ENCODE measurements at regions not wholly inside any gene's neighbourhood (a gene's known extent, or its start where the extent isn't known, plus 50 kb on each side); places are given as distances from the start of the nearest gene placed in this dataset.
"Not testable (repeated sequence)": the region's sequence is repeated elsewhere in the genome, so short reads cannot be mapped to it uniquely, and the experiment has no call there.

DNA sequence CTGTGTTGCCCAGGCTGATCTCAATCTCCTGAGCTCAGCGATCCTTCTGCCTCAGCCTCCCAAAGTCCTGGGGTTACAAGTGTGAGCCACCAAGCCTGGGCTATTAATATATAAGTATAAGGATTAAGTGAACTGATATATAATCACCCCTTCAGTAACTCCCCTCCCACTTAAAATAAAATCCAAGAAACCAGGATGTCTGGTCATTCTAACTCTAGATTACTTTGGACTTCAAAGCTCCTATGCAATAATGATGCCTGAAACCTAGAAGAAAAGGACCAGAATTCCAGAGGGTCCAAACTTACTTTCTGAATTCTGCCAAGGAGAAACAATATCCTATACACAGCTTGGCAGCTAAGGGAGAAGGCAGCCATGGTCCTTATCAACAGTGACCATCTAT is 206.8 kb upstream of the ZNF217 start:
- no peak for DNase-seq (ENCODE audit: low read depth)

DNA sequence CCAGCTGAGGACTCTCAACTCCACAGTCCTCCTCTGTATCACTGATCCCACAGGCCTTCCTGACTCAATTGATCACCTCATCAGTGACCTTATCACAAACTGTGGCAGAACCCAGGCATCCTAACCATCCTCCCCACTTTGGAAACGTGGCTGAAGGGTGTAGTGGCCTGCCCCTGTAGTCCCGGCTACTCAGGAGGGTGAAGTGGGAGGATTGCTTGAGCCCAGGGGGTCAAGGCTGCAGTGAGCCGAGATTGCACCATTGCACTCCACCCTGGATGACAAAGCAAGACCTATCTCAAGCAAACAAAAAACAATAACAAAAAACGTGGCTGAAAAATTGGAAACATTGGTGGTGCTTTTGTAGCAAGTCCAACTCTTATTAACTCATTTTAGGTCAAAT is 203.4 kb upstream of the ZNF217 start:
- DNase-seq (ENCODE audit: low read depth) = no peak

GRCh38 chr20:53795170-53795569 is 201.5 kb upstream of the ZNF217 start:
- no peak for DNase-seq (ENCODE audit: low read depth)

DNA sequence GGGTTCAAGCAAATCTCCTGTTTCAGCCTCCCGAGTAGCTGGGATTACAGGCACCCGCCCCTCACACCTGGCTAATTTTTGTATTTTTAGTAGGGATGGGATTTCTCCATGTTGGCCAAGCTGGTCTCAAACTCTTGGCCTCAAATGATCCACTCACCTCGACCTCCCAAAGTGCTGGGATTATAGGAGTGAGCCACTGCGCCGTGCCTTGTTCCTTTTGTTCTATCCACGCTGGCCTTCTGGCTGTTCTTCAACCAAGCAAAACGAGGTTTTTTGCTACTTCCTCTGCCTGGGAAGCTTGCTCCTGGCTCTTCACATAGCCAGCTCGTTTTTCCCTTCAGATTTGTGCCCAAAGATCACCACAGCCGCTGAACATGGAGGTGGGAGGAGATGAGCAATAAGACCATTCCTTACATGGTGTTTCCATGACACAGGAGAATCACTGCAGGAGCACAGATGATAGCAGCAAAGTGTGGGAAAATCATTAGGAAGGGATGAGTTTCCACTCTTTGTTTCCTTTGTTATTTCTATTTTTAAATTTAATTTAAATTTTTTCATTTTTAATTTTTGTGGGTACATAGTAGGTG is 201.0 kb upstream of the ZNF217 start:
- no peak for DNase-seq (ENCODE audit: low read depth)

DNA sequence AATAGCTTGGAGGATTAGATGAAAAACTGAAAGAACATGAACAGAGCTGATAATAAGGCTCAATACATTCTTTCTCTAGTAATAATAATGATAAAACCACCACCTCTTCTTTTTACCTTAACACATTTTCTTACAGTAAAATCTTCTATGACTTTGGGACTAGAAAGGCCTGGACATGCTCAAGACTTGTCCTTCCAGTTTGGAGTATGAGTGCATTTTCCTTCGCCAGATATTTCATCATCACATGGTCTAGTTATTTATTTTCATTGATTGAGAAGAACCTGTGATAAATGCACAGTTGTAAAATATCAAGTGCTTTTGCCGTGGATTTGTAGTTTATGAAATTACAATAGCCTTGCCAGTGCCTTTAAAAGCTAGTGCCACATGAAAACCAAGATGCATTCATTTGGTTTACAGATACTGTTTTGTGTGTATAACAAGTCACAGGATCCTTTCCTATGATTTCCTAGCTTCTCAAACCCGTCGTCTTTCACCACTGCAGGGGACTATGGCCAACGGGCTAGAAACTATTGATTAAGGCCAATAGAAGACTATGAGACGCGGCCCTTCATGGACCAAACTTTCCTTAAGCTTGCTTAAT is 200.2 kb upstream of the ZNF217 start:
- no peak for DNase-seq (ENCODE audit: low read depth)

DNA sequence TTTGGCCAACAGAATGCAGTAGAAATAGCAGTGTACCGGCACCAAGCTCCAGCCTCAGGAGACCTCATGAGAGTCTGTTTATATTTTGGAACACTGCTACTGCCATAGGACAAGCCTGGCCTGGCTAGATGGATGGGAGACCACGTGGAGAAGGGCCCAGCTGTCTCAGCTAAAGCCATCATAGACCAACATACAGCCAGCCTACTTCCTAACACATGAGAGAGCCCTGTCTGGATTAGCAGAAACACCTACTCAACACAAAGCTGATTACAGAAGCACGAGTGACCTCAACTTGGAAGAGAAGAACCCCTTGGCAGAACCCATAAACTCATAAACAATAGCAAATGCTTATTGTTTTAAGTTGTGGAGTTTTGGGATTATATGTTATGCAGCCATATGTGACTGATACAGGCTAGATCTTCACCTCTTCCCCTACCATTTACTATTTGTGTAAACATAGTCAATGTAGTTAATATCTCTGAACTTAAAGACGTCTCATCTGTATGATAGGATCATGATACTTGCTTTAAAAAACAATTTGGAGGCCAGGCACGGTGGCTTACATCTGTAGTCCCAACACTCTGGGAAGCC is 199.4 kb upstream of the ZNF217 start:
- no peak for DNase-seq (ENCODE audit: low read depth)

GRCh38 chr20:53789989-53790675 is 196.5 kb upstream of the ZNF217 start:
- DNase-seq (ENCODE audit: low read depth) = no peak

DNA sequence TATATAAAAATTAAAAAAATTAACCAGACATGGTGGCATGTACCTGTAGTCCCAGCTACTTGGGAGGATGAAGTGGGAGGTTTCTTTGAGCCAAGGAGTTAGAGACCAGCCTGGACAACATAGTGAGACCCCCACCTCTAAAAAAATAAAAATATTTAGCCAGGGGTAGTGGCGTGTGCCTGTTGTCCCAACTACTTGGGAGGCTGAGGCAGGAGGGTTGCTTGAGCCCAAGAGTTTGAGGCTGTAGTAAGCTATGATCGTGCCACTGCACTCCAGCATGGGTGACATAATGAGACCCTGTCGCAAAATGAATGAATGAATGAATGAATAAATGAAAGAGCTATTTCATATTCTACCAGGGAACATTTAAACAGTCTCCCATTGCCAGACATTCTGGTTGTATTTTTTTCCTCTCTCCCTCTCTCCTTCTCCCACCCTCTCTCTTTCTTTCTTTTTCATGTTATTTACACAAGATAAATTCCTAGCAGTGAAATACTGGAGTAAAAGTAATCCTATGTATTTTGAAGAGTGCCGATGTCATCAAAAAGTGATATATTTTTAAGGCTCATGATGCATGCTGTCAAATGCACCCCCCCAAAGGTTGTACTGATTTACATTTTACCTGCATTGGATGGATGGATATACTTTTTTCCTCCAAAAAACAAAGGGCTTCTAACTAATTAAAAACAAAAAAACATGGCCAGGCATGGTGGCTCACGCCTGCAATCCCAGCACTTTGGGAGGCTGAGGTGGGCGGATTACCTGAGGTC is 194.8 kb upstream of the ZNF217 start:
- no peak for DNase-seq (ENCODE audit: low read depth)

DNA sequence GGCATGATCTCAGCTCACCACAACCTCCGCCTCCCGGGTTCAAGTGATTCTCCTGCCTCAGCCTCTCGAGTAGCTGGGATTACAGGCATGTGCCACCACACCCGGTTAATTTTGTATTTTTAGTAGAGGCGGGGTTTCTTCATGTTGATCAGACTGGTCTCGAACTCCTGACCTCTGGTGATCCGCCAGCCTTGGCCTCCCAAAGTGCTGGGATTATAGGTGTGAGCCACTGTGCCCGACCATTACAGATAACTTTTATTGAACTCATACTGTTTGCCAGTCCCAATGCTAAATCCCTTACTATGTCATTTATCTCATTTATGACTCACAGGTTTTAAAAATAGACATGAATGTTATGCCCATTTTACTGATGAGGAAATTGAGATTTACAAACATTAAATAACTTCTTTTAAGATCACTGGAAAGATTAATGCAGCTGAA is 193.9 kb upstream of the ZNF217 start:
- DNase-seq (ENCODE audit: low read depth) = not testable (repeated sequence)

DNA sequence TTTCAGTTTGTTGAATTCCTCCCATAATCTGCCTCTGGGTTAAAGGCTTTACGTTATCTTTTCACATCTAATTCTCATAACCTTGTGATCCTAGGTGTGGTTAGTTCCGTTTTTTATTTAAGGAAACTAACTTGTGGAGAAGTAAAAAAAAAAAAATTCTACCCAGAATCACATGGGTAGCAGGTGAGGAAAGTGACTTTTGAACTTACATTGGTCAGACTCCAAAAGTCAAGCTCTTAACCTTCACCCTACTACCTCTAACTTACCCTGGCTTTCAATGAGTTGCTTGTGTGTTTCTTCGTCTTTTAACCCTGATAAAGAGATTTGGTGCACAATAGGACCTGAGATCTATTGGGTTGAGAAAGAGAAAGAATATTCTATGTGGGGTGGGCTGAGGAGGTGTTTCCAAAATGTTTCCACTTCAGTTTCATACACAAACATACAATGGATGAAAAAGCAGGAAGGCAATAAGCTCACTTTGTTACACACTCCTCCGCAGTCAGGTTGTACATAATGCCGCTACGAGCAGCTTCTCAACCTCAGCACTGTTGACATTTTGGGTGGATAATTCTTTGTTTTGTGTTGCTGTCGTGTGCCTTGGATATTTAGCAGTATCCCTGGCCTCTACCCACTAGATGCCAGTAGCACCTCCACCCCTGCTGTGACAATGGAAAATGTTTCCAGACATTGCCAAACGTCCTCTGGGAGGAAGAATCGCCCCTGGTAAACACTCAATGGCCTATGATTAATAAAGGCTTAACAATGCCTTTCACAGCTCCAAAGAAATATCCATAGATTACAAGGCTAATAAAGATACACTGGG is 193.0 kb upstream of the ZNF217 start:
- no peak for DNase-seq (ENCODE audit: low read depth)

GRCh38 chr20:53786071-53786444 is 192.4 kb upstream of the ZNF217 start:
- DNase-seq (ENCODE audit: low read depth) = no peak

- DNase-seq (ENCODE audit: low read depth) = no peak
These were observed 191.7 kb upstream of the ZNF217 start for GRCh38 chr20:53785320-53785719.

DNA sequence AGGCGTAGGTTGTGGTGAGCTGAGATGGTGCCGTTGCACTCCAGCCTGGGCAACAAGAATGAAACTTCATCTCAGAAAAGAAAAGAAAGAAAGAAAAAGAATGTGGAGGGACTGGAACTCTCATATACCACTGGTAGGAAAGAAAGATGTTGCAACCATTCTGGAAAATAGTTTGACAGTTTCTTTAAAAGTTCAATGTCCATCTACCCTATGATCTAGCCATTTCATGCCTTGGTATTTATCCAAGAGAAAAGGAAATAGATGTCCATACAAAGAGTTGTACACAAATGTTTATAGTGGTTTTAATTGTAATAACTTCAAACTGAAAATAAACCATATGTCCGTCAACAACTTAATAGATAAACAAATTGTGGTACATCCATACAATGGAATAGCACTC is 190.1 kb upstream of the ZNF217 start:
- DNase-seq (ENCODE audit: low read depth) = no peak

DNA sequence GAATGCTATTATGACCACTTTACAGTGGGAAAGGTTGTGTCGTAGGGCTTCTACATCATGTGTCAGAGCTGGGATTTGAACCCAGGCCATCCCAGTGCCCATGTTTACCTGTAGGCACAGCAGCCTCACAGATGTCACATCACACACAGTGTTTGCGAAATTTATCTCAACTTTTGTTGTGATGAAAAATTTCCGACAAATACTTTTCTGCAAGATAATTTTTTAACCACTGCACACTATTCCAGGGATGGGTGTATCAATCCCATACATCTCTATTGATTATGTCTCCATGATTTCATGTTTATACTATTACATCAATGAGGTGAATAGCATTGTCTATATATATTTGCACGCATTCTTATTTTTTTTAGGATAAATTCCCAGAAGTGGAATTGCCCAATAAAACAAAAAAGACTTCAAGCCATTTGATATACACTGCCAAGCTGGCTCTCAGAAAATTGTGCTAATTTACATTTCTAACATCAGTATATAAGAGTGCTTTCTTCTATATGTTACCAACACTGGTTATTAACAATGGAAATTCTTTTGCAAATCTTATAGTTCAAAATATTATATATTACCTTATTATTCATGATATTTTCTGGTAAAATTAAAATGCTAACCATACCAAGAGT is 189.1 kb upstream of the ZNF217 start:
- DNase-seq (ENCODE audit: low read depth) = no peak

GRCh38 chr20:53779822-53780221 is 186.2 kb upstream of the ZNF217 start:
- DNase-seq (ENCODE audit: low read depth) = no peak

DNA sequence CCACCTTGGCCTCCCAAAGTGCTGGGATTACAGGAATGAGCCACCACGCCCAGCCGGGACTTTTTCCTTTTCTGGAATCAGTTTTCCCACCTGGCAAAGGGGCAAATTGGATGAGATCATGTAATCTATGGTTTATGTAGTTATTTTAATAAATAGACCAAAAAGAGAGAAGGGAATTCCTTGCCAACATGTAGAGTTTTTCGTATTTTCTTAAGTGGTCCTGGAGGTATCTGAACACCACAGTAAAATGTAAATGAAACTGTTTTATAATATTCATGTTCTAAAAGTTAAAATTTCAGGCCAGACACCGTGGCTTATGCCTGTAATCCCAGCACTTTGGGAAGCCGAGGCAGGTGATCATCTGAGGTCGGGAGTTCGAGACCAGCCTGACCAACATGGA is 185.1 kb upstream of the ZNF217 start:
- no peak for DNase-seq (ENCODE audit: low read depth)

DNA sequence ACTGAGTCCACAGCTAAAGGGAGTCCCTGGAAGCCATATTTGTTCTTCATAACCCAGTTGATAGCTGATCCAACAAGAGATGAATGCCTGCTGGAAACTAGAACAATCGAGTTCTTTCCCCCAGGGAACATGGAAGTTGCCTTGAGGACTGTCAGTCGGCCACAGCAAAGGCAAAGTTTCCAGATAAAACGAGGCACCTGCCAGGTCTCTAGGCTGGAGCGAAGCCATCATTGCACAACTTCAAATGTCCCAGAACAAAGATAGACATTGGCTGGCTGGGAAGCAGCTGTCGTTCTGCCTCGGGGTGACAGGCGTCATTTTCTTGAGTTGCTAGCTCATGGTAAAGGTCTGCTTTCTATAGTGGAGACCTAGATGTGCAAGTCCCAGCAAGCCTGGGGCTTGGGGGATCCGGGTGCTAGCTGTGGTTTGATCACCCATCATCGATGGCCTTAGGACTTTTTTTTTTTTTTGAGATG is 184.4 kb upstream of the ZNF217 start:
- DNase-seq (ENCODE audit: low read depth) = no peak

- DNase-seq (ENCODE audit: low read depth) = not testable (repeated sequence)
These were observed 183.8 kb upstream of the ZNF217 start for GRCh38 chr20:53777402-53777801.

GRCh38 chr20:53776858-53777257 is 183.2 kb upstream of the ZNF217 start:
- DNase-seq (ENCODE audit: low read depth) = no peak

- peak; percentile 59 for DNase-seq (ENCODE audit: low read depth)
These were observed 181.0 kb upstream of the ZNF217 start for GRCh38 chr20:53774461-53775203.

All from fibroblast of gingiva (primary cell).